CD4-positive, alpha-beta memory T cell (primary cell): ENCODE measurements at regions not wholly inside any gene's neighbourhood (a gene's known extent, or its start where the extent isn't known, plus 50 kb on each side); places are given as distances from the start of the nearest gene placed in this dataset.

ENCODE experiments used
- CTCF ChIA-PET: fragments of 350-600 bp; sonication (Branson Sonifier 250); formaldehyde crosslinking; loops from one replicate; lab custom pipeline; 2021; ENCODE audit warnings: inconsistent platforms; ENCODE audit not compliant: partially characterized antibody; lab: Charles Lee
- POLR2A ChIA-PET: fragments of 350-600 bp; sonication (Branson Sonifier 250); formaldehyde crosslinking; loops from one replicate; lab custom pipeline; 2021; ENCODE audit not compliant: partially characterized antibody; lab: Charles Lee
- DNase-seq, 5 donors: peaks; one replicate each; pipeline versions ENCODE4 v3.0.0 to v3.0.0-alpha.2; 2020 to 2022; ENCODE audit warnings: mixed read lengths in 1 of 5
- H3K27ac ChIP-seq: one replicate; pipeline ENCODE4 v1.7.0; 2013; ENCODE audit warnings: low read depth, low read length
- H3K27me3 ChIP-seq: 2 replicates; pipeline ENCODE4 v1.7.0; 2013; ENCODE audit warnings: mild to moderate bottlenecking, low read length, moderate library complexity; ENCODE audit not compliant: insufficient read depth
- H3K36me3 ChIP-seq: 2 replicates; pipeline ENCODE4 v1.7.0; 2013; ENCODE audit warnings: mild to moderate bottlenecking, low read length, moderate library complexity; ENCODE audit not compliant: insufficient read depth
- H3K4me1 ChIP-seq: 2 replicates; pipeline ENCODE4 v1.7.0; 2013; ENCODE audit warnings: mild to moderate bottlenecking, low read length, moderate library complexity; ENCODE audit not compliant: insufficient read depth
- H3K4me3 ChIP-seq, 2 donors: one replicate each; pipeline ENCODE4 v1.7.0; 2013; ENCODE audit warnings: low read length in 2 of 2, mild to moderate bottlenecking in 1 of 2
- H3K9me3 ChIP-seq, 2 donors: one replicate each; pipeline ENCODE4 v1.7.0; 2013; ENCODE audit warnings: low read length in 2 of 2, control low read depth in 1 of 2; ENCODE audit not compliant: control insufficient read depth in 1 of 2
- H3K27ac Mint-ChIP-seq, 7 donors: one replicate each; pipeline ENCODE4 v1.8.0; 2020 to 2021; ENCODE audit warnings: mixed read lengths in 7 of 7, mild to moderate bottlenecking in 6 of 7, inconsistent platforms in 3 of 7, moderate library complexity in 3 of 7
- H3K27me3 Mint-ChIP-seq, 2 donors: one replicate each; pipeline ENCODE4 v1.8.0; 2020 to 2021; ENCODE audit warnings: mixed read lengths in 2 of 2
- H3K36me3 Mint-ChIP-seq, 2 donors: one replicate each; pipeline ENCODE4 v1.8.0; 2020 to 2021; ENCODE audit warnings: mixed read lengths in 2 of 2, inconsistent platforms in 1 of 2, mild to moderate bottlenecking in 1 of 2
- H3K4me1 Mint-ChIP-seq, 4 donors: one replicate each; pipeline ENCODE4 v1.8.0; 2020 to 2021; ENCODE audit warnings: mixed read lengths in 4 of 4, mild to moderate bottlenecking in 1 of 4
- H3K4me3 Mint-ChIP-seq, 8 donors: one replicate each; pipeline ENCODE4 v1.8.0; 2020 to 2021; ENCODE audit warnings: mixed read lengths in 8 of 8, mild to moderate bottlenecking in 7 of 8, moderate library complexity in 6 of 8, inconsistent platforms in 3 of 8
- H3K9me3 Mint-ChIP-seq, 8 donors: one replicate each; pipeline ENCODE4 v1.8.0; 2020 to 2021; ENCODE audit warnings: mixed read lengths in 8 of 8, mild to moderate bottlenecking in 5 of 8, inconsistent platforms in 3 of 8, moderate library complexity in 1 of 8
- intact Hi-C: fragments of 100-400 bp; cut with micrococcal nuclease; formaldehyde crosslinking; loops from one replicate; pipeline ENCODE4 v1.15.1; 2023

GRCh38 chr5:116673453-116673852 is 98.8 kb upstream of the SEMA6A start:
- CTCF ChIA-PET: no interaction called here
- POLR2A ChIA-PET: no interaction called here
- no peaks in the 10 kb centered on the region for H3K4me1 ChIP-seq
- H3K36me3 ChIP-seq: no peaks in the 10 kb centered on the region
- intact Hi-C loops: no loop called here
- no peak overlapping the region for H3K4me3 ChIP-seq
- Mint-ChIP-seq H3K27ac (no peak overlapping the region), H3K4me1 (no peaks in the 10 kb centered on the region), H3K27me3 (peaks cover 2% of the 10 kb centered on the region in 2 donors), H3K36me3 (no peaks in the 10 kb centered on the region), H3K9me3 (peaks cover 0 to 3% (median 0%) of the 10 kb centered on the region in 8 donors), H3K4me3 (no peak overlapping the region)
- H3K27ac ChIP-seq: no peak overlapping the region
- H3K9me3 ChIP-seq: no peaks in the 10 kb centered on the region
- no peaks in the 10 kb centered on the region for H3K27me3 ChIP-seq
- no peak for DNase-seq

- Histone ChIP-seq H3K4me1 (no peaks in the 10 kb centered on the region), H3K4me3 (no peak overlapping the region), H3K27ac (no peak overlapping the region), H3K27me3 (no peaks in the 10 kb centered on the region), H3K36me3 (no peaks in the 10 kb centered on the region), H3K9me3 (no peaks in the 10 kb centered on the region)
- CTCF ChIA-PET: no interaction called here
- intact Hi-C loops: no loop called here
- Mint-ChIP-seq H3K4me3 (no peak overlapping the region), H3K9me3 (peaks cover 0 to 3% (median 0%) of the 10 kb centered on the region in 8 donors), H3K27ac (no peak overlapping the region), H3K36me3 (no peaks in the 10 kb centered on the region), H3K27me3 (peaks cover 2 to 3% of the 10 kb centered on the region in 2 donors), H3K4me1 (no peaks in the 10 kb centered on the region)
- POLR2A ChIA-PET: no interaction called here
- DNase-seq: no peak
These were observed 97.6 kb upstream of the SEMA6A start for GRCh38 chr5:116672203-116672602.

- Histone ChIP-seq H3K4me3 (no peak overlapping the region), H3K4me1 (no peaks in the 10 kb centered on the region), H3K27ac (no peak overlapping the region), H3K9me3 (no peaks in the 10 kb centered on the region), H3K36me3 (no peaks in the 10 kb centered on the region), H3K27me3 (no peaks in the 10 kb centered on the region)
- DNase-seq: no peak
- no peaks in the 10 kb centered on the region for H3K4me1 Mint-ChIP-seq
- no peaks in the 10 kb centered on the region for H3K36me3 Mint-ChIP-seq
- H3K27ac Mint-ChIP-seq: no peak overlapping the region
- no peak overlapping the region for H3K4me3 Mint-ChIP-seq
- peaks cover 0 to 3% (median 0%) of the 10 kb centered on the region in 8 donors for H3K9me3 Mint-ChIP-seq
- ChIA-PET CTCF (no interaction called here), POLR2A (no interaction called here)
- peaks cover 1 to 2% of the 10 kb centered on the region in 2 donors for H3K27me3 Mint-ChIP-seq
- intact Hi-C loops: no loop called here
These were observed 96.7 kb upstream of the SEMA6A start for GRCh38 chr5:116671211-116671736.

GRCh38 chr5:116669261-116670031 is 94.8 kb upstream of the SEMA6A start:
- DNase-seq: no peak
- Mint-ChIP-seq H3K27ac (no peak overlapping the region), H3K27me3 (peaks cover 2 to 4% of the 10 kb centered on the region in 2 donors), H3K9me3 (peaks cover 0 to 6% (median 0%) of the 10 kb centered on the region in 8 donors), H3K4me3 (no peak overlapping the region), H3K36me3 (no peaks in the 10 kb centered on the region), H3K4me1 (no peaks in the 10 kb centered on the region)
- H3K36me3 ChIP-seq: no peaks in the 10 kb centered on the region
- H3K4me1 ChIP-seq: no peaks in the 10 kb centered on the region
- CTCF ChIA-PET: no interaction called here
- intact Hi-C loops: no loop called here
- no peak overlapping the region for H3K4me3 ChIP-seq
- no peak overlapping the region for H3K27ac ChIP-seq
- H3K27me3 ChIP-seq: no peaks in the 10 kb centered on the region
- POLR2A ChIA-PET: no interaction called here
- H3K9me3 ChIP-seq: no peaks in the 10 kb centered on the region

GRCh38 chr5:116668390-116668789 is 93.8 kb upstream of the SEMA6A start:
- Mint-ChIP-seq H3K9me3 (peaks cover 0 to 4% (median 0%) of the 10 kb centered on the region in 8 donors), H3K4me3 (no peak overlapping the region), H3K27ac (no peak overlapping the region), H3K27me3 (peaks cover 2 to 4% of the 10 kb centered on the region in 2 donors), H3K4me1 (no peaks in the 10 kb centered on the region), H3K36me3 (no peaks in the 10 kb centered on the region)
- no peak for DNase-seq
- Histone ChIP-seq H3K27ac (no peak overlapping the region), H3K4me1 (no peaks in the 10 kb centered on the region), H3K9me3 (no peaks in the 10 kb centered on the region), H3K4me3 (no peak overlapping the region), H3K36me3 (no peaks in the 10 kb centered on the region), H3K27me3 (no peaks in the 10 kb centered on the region)
- intact Hi-C loops: no loop called here
- ChIA-PET CTCF (no interaction called here), POLR2A (no interaction called here)

GRCh38 chr5:116666901-116667300 is 92.3 kb upstream of the SEMA6A start:
- peaks cover 0 to 5% (median 0%) of the 10 kb centered on the region in 8 donors for H3K9me3 Mint-ChIP-seq
- peaks cover 4% of the 10 kb centered on the region in 2 donors for H3K27me3 Mint-ChIP-seq
- DNase-seq: no peak
- H3K4me1 Mint-ChIP-seq: no peaks in the 10 kb centered on the region
- H3K4me1 ChIP-seq: no peaks in the 10 kb centered on the region
- H3K4me3 ChIP-seq: no peak overlapping the region
- H3K9me3 ChIP-seq: no peaks in the 10 kb centered on the region
- intact Hi-C loops: no loop called here
- no peaks in the 10 kb centered on the region for H3K36me3 Mint-ChIP-seq
- no peaks in the 10 kb centered on the region for H3K36me3 ChIP-seq
- no peak overlapping the region for H3K27ac ChIP-seq
- ChIA-PET POLR2A (no interaction called here), CTCF (no interaction called here)
- H3K4me3 Mint-ChIP-seq: no peak overlapping the region
- H3K27ac Mint-ChIP-seq: no peak overlapping the region
- H3K27me3 ChIP-seq: no peaks in the 10 kb centered on the region

- intact Hi-C loops: no loop called here
- peaks cover 0 to 6% (median under 1%) of the 10 kb centered on the region in 8 donors for H3K9me3 Mint-ChIP-seq
- no peaks in the 10 kb centered on the region for H3K36me3 Mint-ChIP-seq
- no peaks in the 10 kb centered on the region for H3K4me1 ChIP-seq
- ChIA-PET CTCF (no interaction called here), POLR2A (no interaction called here)
- H3K4me3 Mint-ChIP-seq: no peak overlapping the region
- H3K27me3 Mint-ChIP-seq: peaks cover 2 to 4% of the 10 kb centered on the region in 2 donors
- H3K27ac Mint-ChIP-seq: no peak overlapping the region
- H3K36me3 ChIP-seq: no peaks in the 10 kb centered on the region
- no peaks in the 10 kb centered on the region for H3K4me1 Mint-ChIP-seq
- H3K27me3 ChIP-seq: no peaks in the 10 kb centered on the region
- no peak for DNase-seq
- H3K27ac ChIP-seq: no peak overlapping the region
- no peak overlapping the region for H3K4me3 ChIP-seq
- no peaks in the 10 kb centered on the region for H3K9me3 ChIP-seq
These were observed 90.4 kb upstream of the SEMA6A start for GRCh38 chr5:116664988-116665387.
